ENCODE measurements at regions not wholly inside any gene's neighbourhood (a gene's known extent, or its start where the extent isn't known, plus 50 kb on each side); places are given as distances from the start of the nearest gene placed in this dataset.

DNA sequence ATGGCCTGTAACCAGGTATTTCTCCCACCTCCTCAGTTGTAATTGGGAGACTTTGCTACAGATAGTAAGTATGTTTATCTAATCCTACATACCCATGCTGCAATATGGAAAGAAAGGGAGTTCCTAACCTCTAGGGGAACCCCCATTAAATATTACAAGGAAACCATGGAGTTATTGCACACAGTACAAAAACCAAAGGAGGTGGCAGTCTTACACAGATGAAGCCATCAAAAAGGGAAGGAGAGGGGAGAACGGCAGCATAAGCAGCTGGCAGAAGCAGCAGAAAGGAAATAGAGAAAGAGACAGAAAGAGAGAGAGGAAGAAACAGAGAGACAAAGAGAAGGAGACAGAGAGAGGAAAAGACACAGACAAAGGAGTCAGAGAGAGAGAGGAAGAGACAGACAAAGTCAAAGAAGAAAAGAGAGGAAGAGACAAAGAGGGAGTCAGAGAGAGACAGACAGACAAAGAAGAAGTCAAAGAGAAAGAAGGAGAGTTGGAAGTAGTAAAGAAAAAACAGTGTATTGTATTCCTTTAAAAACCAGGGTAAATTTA is 142.9 kb downstream of the FASLG start:
- H3K4me3 ChIP-seq (ENCODE audit: low read depth, low read length) = no peak overlapping the region
- no peak for TF ChIP-seq CTCF (IDR thresholded peaks at IDR 0.05; ENCODE audit: low read depth, low read length)

DNA sequence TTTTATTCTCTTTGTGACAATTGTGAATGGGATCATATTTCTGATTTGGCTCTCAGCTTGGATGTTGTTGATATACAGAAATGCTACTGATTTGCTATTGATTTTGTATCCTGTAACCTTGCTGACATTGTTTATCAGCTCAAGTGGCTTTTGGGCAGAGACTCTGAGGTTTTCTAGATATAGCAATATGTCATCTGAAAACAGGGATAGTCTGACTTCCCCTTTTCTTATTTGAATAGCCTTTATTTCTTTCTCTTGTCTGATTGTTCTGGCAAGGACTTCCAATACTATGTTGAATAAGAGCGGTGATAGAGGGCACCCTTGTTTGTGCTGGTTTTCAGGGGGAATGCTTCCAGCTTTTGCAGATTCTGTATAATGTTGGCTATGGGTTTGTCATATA is 150.8 kb downstream of the FASLG start:
- no peak overlapping the region for H3K4me3 ChIP-seq (ENCODE audit: low read depth, low read length)
- TF ChIP-seq CTCF (IDR thresholded peaks at IDR 0.05; ENCODE audit: low read depth, low read length) = no peak

DNA sequence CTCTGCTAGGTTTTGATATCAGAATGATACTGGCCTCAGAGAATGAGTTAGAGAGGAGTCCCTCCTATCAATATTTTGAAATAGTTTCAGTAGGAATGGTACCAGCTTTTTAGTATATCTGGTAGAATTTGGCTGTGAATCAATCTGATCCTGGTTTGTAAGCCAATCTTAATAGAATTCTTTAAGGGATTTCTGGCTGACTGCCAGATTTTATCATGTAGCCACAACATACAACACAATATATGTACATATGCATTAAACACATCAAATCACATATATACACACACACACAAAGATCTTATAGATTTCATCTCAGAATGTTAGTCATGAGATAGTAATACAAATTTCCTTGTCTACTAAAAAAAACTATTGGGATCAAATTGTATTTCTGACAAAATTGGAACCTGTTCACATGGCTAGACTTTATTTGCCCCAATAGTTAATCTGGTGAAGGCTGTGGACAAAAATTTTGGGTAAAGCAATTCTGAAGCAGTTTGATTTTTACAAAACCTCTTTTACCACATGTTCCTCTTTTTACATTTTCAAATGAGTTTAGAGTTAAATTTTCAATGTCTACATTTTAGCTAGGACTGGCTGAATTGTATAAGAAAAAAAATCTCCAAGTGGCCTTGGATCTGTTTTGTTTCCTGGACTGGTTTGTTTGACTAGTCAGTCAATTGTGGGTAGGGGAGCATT is 151.7 kb downstream of the FASLG start:
- no peak overlapping the region for H3K4me3 ChIP-seq (ENCODE audit: low read depth, low read length)
- no peak for TF ChIP-seq CTCF (IDR thresholded peaks at IDR 0.05; ENCODE audit: low read depth, low read length)

DNA sequence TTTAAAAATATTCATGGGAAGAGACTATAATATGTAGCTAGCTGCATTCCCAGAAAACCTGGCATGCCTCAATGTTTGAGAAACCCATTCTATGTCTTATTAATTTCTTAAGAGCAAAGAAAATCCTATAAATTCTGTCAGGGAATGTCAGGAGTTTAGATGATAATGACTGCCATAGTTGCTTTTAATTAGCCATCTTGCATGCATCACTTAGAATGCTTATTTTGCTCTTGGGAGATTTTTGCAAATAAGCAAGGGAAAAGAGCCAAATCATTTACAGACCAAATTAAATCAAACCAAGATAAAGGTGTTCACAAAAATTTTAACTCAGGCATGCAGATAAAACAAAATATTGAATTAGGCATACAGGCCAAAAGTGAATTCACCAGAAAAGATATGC is 152.8 kb downstream of the FASLG start:
- H3K4me3 ChIP-seq (ENCODE audit: low read depth, low read length) = no peak overlapping the region
- TF ChIP-seq CTCF (IDR thresholded peaks at IDR 0.05; ENCODE audit: low read depth, low read length) = no peak

GRCh38 chr1:172812118-172812517 is 153.2 kb downstream of the FASLG start:
- no peak overlapping the region for H3K4me3 ChIP-seq (ENCODE audit: low read depth, low read length)
- no peak for TF ChIP-seq CTCF (IDR thresholded peaks at IDR 0.05; ENCODE audit: low read depth, low read length)

- no peak for TF ChIP-seq CTCF (IDR thresholded peaks at IDR 0.05; ENCODE audit: low read depth, low read length)
These were observed 154.4 kb downstream of the FASLG start for GRCh38 chr1:172813330-172813729.

GRCh38 chr1:172814428-172814827 is 155.5 kb downstream of the FASLG start:
- no peak for TF ChIP-seq CTCF (IDR thresholded peaks at IDR 0.05; ENCODE audit: low read depth, low read length)
- no peak overlapping the region for H3K4me3 ChIP-seq (ENCODE audit: low read depth, low read length)

More at GRCh38 chr1:172813330-172813729, 154.4 kb downstream of the FASLG start:
- no peak overlapping the region for H3K4me3 ChIP-seq (ENCODE audit: low read depth, low read length)
